ENCODE measurements at regions not wholly inside any gene's neighbourhood (a gene's known extent, or its start where the extent isn't known, plus 50 kb on each side); places are given as distances from the start of the nearest gene placed in this dataset.
A peak's percentile ranks its signal among the peaks of the same experiment; 100 is the strongest.
"Not testable (repeated sequence)": the region's sequence is repeated elsewhere in the genome, so short reads cannot be mapped to it uniquely, and the experiment has no call there.

DNA sequence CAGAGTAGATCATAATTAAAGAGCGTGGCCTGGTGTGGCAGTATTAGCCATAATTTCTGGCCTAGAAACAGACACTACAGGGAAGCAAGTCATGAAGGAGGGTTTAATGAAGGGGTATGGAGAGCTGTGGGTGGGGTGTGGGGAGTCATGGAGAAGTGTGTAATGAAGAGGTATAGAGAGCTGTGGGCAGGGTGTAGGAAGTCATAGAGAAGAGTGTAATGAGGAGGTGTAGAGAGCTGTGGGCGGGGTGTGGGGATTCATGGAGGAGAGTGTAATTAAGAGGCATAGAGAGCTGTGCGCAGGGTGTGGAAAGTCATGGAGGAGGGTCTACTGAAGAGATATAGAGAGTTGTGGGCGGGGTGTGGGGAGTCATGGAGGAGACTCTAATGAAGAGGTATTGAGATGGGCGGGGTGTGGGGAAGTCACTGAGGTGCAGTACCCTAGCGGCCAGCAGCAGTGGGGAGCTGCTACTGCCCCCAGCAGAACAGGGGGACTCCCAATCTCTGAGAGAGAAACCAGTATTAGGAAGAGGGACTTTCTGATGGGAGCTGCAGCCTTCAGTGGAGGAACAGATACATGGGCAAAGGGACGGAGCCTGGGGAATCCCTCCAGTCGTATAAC, 145.4 kb upstream of the FOXA2 start:
- DNase-seq (ENCODE audit: low read depth), result no peak
- H3K4me3 ChIP-seq (ENCODE audit: low read depth, low read length), result no peak overlapping the region
- TF ChIP-seq, protein P1, sequence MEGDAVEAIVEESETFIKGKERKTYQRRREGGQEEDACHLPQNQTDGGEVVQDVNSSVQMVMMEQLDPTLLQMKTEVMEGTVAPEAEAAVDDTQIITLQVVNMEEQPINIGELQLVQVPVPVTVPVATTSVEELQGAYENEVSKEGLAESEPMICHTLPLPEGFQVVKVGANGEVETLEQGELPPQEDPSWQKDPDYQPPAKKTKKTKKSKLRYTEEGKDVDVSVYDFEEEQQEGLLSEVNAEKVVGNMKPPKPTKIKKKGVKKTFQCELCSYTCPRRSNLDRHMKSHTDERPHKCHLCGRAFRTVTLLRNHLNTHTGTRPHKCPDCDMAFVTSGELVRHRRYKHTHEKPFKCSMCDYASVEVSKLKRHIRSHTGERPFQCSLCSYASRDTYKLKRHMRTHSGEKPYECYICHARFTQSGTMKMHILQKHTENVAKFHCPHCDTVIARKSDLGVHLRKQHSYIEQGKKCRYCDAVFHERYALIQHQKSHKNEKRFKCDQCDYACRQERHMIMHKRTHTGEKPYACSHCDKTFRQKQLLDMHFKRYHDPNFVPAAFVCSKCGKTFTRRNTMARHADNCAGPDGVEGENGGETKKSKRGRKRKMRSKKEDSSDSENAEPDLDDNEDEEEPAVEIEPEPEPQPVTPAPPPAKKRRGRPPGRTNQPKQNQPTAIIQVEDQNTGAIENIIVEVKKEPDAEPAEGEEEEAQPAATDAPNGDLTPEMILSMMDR (conservative IDR thresholded peaks at IDR 0.05; ENCODE audit: low read depth, low read length), result no peak

DNA sequence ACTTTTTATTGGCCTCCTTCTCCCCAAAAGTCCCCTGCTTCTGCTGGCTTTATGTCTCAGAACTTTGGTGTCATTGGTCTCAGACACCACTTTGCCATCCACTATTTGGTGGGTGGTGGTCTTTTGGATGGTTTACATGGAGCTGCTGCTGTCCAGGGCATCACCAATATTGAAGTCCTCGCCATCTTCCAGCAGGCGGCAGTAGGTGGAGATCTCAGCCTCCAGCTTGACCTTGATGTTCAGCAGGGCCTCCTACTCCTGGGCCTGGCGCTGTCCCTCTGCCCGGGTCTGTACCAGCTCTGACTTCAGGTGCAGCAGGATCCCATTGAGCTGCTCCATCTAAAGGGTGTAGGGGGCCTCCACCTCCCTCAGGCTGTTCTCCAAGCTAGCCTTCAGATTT, 148.4 kb upstream of the FOXA2 start:
- H3K4me3 ChIP-seq (ENCODE audit: low read depth, low read length), result no peak overlapping the region
- TF ChIP-seq, protein P1 (conservative IDR thresholded peaks at IDR 0.05; ENCODE audit: low read depth, low read length), result no peak
- no peak for DNase-seq (ENCODE audit: low read depth)

DNA sequence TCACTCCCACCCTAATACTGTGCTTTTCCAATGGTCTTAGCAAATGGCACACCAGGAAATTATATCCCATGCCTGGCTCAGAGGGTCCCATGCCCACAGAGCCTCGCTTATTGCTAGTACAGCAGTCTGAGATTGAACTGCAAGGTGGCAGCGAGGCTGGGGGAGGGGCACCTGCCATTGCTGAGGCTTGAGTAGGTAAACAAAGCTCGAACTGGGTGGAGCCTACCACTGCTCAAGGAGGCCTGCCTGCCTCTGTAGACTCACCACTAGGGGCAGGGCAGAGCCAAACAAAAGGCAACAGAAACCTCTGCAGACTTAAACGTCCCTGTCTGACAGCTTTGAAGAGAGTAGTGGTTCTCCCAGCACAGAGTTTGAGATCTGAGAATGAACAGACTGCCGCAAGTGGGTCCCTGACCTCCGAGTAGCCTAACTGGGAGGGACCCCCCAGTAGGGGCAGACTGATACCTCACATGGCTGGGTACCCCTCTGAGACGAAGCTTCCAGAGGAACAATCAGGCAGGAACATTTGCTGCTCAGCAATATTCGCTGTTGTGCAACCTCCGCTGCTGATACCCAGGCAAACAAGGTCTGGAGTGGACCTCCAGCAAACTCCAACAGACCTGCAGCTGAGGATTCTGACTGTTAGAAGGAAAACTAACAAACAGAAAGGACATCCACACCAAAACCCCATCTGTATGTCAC, 150.7 kb upstream of the FOXA2 start:
- DNase-seq (ENCODE audit: low read depth); H3K4me3 ChIP-seq (ENCODE audit: low read depth, low read length): not testable (repeated sequence)
- TF ChIP-seq, protein P1 (conservative IDR thresholded peaks at IDR 0.05; ENCODE audit: low read depth, low read length), result peak; percentile 56

DNA sequence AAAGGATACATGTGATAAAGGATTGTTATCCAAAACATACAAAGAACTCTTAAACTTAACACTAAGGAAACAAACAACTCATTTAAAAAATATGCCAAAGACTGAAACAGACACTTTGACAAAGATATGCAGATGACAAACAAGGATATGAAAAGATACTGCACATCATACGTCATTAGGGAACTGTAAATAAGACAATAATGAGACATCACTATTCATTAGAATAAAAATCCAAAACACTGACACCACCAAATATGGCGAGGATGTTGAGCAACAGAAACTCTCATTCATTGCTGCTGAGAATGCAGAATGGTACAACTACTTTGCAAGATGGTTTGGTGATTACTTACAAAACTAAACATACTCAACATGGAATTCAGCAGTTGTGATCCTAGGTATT, 156.5 kb upstream of the FOXA2 start:
- no peak for DNase-seq (ENCODE audit: low read depth)
- TF ChIP-seq, protein P1 (conservative IDR thresholded peaks at IDR 0.05; ENCODE audit: low read depth, low read length), result no peak
- H3K4me3 ChIP-seq (ENCODE audit: low read depth, low read length), result no peak overlapping the region

DNA sequence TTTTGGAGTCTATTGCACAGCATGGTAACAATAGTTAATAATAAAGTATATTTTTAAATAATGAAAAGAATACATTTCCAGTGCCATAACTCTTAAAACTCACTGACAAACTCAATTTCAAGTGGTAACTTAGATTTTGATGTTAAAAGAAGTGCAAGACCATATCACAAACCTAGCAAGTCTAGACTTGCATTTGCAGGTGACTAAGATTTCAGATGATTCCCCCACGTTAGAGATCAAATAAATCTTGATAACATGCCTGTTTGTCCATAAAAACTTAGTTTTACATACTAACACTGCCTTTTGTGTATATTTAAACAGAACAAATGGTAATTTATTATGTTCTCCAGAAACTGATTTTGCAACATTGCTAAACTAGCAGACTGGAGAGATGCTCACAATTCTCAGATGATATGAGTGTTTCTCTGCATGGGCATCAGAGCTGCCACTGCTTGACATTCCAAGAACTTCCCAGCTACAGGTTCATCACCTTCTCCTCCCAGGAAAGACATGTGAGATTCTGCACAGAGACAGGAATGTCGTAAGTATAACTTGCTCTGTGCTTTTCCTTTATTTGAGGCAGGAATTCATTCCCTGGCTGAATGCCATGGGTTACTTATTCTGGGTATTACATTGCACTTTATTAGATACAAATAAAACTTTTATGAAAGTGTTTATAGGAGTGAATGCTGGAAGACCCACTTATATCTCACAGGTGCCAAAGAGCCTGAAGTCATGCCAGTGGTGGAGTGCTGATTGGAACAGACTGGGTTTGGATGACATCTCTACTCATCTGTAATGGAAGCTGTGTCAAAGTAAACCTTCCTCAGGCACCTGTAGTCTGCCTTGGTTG, 160.2 kb upstream of the FOXA2 start:
- H3K4me3 ChIP-seq (ENCODE audit: low read depth, low read length), result no peak overlapping the region
- TF ChIP-seq, protein P1 (conservative IDR thresholded peaks at IDR 0.05; ENCODE audit: low read depth, low read length), result no peak
- peak; percentile 37 for DNase-seq (ENCODE audit: low read depth)

DNA sequence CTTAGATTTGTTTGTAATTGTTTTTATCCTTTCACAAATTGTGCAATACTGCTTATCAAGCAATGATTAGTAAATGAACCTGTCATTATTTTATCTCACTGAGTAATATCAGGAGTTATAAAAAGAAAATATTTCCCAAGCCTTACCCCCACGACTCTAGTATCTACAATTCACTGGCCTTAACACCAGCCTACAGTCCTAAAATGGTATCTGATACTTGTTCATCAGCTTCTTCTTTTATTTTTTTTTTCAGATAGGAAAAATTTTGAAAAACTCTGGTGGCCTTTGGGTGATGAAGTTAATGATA, 160.8 kb upstream of the FOXA2 start:
- DNase-seq (ENCODE audit: low read depth), result no peak
- TF ChIP-seq, protein P1 (conservative IDR thresholded peaks at IDR 0.05; ENCODE audit: low read depth, low read length), result no peak
- H3K4me3 ChIP-seq (ENCODE audit: low read depth, low read length), result no peak overlapping the region

All from epithelial cell of proximal tubule (primary cell).